GM11168 (cell line): ENCODE measurements at regions not wholly inside any gene's neighbourhood (a gene's known extent, or its start where the extent isn't known, plus 50 kb on each side); places are given as distances from the start of the nearest gene placed in this dataset.

Source experiments
- in situ Hi-C: fragments of 300-500 bp; cut with MboI; formaldehyde crosslinking; loops from one replicate; pipeline ENCODE4 v1.12.0; 2022; ENCODE audit warnings: low sequenced_read_pairs; ENCODE audit not compliant: unreplicated experiment

GRCh38 chr2:16615687-16616615 lies 49.7 kb downstream of the CYRIA start:
- in situ Hi-C loops: no loop called here

- in situ Hi-C loops: no loop called here
Observed at GRCh38 chr2:16615246-16615645, 50.4 kb downstream of the CYRIA start.

GRCh38 chr2:16614314-16614860 lies 51.2 kb downstream of the CYRIA start:
- in situ Hi-C loops: no loop called here

- in situ Hi-C loops: no loop called here
Observed at GRCh38 chr2:16613539-16614011, 52.1 kb downstream of the CYRIA start.

- in situ Hi-C loops: no loop called here
Observed at GRCh38 chr2:16612490-16612889, 53.1 kb downstream of the CYRIA start.

GRCh38 chr2:16609786-16610185 lies 55.8 kb downstream of the CYRIA start:
- in situ Hi-C loops: no loop called here

- in situ Hi-C loops: no loop called here
Observed at GRCh38 chr2:16608661-16609643, 56.7 kb downstream of the CYRIA start.

GRCh38 chr2:16607301-16607700 lies 58.3 kb downstream of the CYRIA start:
- in situ Hi-C loops: no loop called here

- in situ Hi-C loops: no loop called here
Observed at GRCh38 chr2:16604236-16604635, 61.4 kb downstream of the CYRIA start.

GRCh38 chr2:16591370-16591933 lies 74.2 kb downstream of the CYRIA start:
- in situ Hi-C loops: no loop called here

- in situ Hi-C loops: no loop called here
Observed at GRCh38 chr2:16589465-16589864, 76.2 kb downstream of the CYRIA start.

- in situ Hi-C loops: no loop called here
Observed at GRCh38 chr2:16588565-16588964, 77.1 kb downstream of the CYRIA start.

GRCh38 chr2:16587601-16588000 lies 78.0 kb downstream of the CYRIA start:
- in situ Hi-C loops: no loop called here

- in situ Hi-C loops: no loop called here
Observed at GRCh38 chr2:16584824-16585540, 80.7 kb downstream of the CYRIA start.

- in situ Hi-C loops: no loop called here
Observed at GRCh38 chr2:16584084-16584483, 81.5 kb downstream of the CYRIA start.

GRCh38 chr2:16581241-16581640 lies 84.4 kb downstream of the CYRIA start:
- in situ Hi-C loops: no loop called here

GRCh38 chr2:16578081-16578480 lies 87.6 kb downstream of the CYRIA start:
- in situ Hi-C loops: no loop called here

GRCh38 chr2:16570516-16570915 lies 95.1 kb downstream of the CYRIA start:
- in situ Hi-C loops: no loop called here

GRCh38 chr2:16568998-16569784 lies 96.4 kb downstream of the CYRIA start:
- in situ Hi-C loops: no loop called here
